ENCODE measurements at regions not wholly inside any gene's neighbourhood (a gene's known extent, or its start where the extent isn't known, plus 50 kb on each side); places are given as distances from the start of the nearest gene placed in this dataset.

DNA sequence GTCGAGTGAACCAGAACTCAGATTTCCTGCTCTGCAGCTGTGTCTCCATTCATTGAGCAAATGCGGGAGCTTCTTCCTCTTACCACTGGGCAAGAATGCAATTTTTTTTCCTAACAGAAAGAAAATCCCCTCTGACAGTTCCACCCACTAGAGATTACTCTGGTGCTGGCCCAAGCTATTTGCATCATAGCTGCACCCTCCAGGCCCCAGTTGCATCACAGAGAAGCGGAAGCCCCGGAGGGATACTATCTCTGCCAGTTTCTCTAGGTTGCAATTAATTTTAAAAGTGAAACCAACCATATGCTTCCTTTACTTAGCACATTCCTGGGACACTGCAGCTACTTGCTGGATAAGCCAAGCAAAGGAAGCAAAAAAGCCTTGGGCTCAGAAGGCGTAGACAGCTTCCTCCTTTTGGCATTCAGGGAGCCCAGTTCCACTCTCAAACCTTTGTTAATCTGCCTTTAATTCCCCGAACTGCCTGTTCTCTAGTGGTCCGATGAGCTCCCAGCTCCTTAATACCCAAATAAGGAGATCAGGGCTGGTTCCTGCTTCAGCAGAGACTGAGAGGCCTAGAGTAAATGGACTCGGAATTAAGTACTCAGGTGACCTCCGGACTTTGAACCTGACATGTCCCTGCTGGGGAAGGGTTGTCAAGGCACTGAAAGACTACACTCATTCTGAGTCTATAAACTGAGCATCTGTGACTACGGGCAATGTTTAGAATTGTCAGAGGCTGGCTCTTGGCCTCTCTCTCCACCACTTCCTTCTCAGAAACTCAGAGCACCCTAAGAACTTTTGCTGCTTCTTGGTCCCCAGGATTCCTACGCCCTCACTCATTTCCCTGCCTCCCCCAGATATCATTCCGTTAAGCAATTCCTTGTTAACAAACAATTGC is 72.5 kb upstream of the TNFSF18 start (continued):
- TF ChIP-seq PAXIP1 (CRISPR knock-in tag; conservative IDR thresholded peaks at IDR 0.05): peak; percentile 88
- TF ChIP-seq, protein P1, sequence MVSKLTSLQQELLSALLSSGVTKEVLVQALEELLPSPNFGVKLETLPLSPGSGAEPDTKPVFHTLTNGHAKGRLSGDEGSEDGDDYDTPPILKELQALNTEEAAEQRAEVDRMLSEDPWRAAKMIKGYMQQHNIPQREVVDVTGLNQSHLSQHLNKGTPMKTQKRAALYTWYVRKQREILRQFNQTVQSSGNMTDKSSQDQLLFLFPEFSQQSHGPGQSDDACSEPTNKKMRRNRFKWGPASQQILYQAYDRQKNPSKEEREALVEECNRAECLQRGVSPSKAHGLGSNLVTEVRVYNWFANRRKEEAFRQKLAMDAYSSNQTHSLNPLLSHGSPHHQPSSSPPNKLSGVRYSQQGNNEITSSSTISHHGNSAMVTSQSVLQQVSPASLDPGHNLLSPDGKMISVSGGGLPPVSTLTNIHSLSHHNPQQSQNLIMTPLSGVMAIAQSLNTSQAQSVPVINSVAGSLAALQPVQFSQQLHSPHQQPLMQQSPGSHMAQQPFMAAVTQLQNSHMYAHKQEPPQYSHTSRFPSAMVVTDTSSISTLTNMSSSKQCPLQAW (CRISPR knock-in tag; IDR thresholded peaks at IDR 0.05): no peak; the same call in 1 of the 2 replicates
- 0 out of 2 replicates have a peak, but pooled peaks have one; percentile 41 for TF ChIP-seq SALL2 (CRISPR knock-in tag; IDR thresholded peaks at IDR 0.05)
- TF ChIP-seq, protein P2, sequence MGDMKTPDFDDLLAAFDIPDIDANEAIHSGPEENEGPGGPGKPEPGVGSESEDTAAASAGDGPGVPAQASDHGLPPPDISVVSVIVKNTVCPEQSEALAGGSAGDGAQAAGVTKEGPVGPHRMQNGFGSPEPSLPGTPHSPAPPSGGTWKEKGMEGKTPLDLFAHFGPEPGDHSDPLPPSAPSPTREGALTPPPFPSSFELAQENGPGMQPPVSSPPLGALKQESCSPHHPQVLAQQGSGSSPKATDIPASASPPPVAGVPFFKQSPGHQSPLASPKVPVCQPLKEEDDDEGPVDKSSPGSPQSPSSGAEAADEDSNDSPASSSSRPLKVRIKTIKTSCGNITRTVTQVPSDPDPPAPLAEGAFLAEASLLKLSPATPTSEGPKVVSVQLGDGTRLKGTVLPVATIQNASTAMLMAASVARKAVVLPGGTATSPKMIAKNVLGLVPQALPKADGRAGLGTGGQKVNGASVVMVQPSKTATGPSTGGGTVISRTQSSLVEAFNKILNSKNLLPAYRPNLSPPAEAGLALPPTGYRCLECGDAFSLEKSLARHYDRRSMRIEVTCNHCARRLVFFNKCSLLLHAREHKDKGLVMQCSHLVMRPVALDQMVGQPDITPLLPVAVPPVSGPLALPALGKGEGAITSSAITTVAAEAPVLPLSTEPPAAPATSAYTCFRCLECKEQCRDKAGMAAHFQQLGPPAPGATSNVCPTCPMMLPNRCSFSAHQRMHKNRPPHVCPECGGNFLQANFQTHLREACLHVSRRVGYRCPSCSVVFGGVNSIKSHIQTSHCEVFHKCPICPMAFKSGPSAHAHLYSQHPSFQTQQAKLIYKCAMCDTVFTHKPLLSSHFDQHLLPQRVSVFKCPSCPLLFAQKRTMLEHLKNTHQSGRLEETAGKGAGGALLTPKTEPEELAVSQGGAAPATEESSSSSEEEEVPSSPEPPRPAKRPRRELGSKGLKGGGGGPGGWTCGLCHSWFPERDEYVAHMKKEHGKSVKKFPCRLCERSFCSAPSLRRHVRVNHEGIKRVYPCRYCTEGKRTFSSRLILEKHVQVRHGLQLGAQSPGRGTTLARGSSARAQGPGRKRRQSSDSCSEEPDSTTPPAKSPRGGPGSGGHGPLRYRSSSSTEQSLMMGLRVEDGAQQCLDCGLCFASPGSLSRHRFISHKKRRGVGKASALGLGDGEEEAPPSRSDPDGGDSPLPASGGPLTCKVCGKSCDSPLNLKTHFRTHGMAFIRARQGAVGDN (CRISPR knock-in tag; IDR thresholded peaks at IDR 0.05): no peak
- 0 out of 2 replicates have a peak, but pooled peaks have one; percentile 26 for TF ChIP-seq ZNF574 (CRISPR knock-in tag; IDR thresholded peaks at IDR 0.05)
- TF ChIP-seq KAT8 (CRISPR knock-in tag; IDR thresholded peaks at IDR 0.05): peak; percentile 69
- TF ChIP-seq HOXA5 (CRISPR knock-in tag; IDR thresholded peaks at IDR 0.05): 0 out of 2 replicates have a peak, but pooled peaks have one; percentile 62
- TF ChIP-seq MIER3 (CRISPR knock-in tag; IDR thresholded peaks at IDR 0.05; ENCODE audit: borderline replicate concordance): peak; percentile 50; the same call in 1 of the 2 replicates
- TF ChIP-seq, protein P3, sequence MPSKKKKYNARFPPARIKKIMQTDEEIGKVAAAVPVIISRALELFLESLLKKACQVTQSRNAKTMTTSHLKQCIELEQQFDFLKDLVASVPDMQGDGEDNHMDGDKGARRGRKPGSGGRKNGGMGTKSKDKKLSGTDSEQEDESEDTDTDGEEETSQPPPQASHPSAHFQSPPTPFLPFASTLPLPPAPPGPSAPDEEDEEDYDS (CRISPR knock-in tag; IDR thresholded peaks at IDR 0.05): peak; percentile 62; the same call in 1 of the 2 replicates
- no peak; the same call in 1 of the 2 replicates for TF ChIP-seq IRF2 (CRISPR knock-in tag; IDR thresholded peaks at IDR 0.05)
- peak; percentile 70; the same call in 1 of the 2 replicates for TF ChIP-seq ZBTB26 (CRISPR knock-in tag; IDR thresholded peaks at IDR 0.05; ENCODE audit: borderline replicate concordance)
- TF ChIP-seq KMT2B (CRISPR knock-in tag; IDR thresholded peaks at IDR 0.05): peak; percentile 64; the same call in 1 of the 2 replicates
